Stimulated activated naive CD4-positive, alpha-beta T cell (primary cell): ENCODE measurements at regions not wholly inside any gene's neighbourhood (a gene's known extent, or its start where the extent isn't known, plus 50 kb on each side); places are given as distances from the start of the nearest gene placed in this dataset.
"Not testable (repeated sequence)": the region's sequence is repeated elsewhere in the genome, so short reads cannot be mapped to it uniquely, and the experiment has no call there.

ENCODE experiments used
- DNase-seq, 6 experiments: peaks; one replicate each; lab custom pipeline; 2025; lab: John Stamatoyannopoulos, UW

DNA sequence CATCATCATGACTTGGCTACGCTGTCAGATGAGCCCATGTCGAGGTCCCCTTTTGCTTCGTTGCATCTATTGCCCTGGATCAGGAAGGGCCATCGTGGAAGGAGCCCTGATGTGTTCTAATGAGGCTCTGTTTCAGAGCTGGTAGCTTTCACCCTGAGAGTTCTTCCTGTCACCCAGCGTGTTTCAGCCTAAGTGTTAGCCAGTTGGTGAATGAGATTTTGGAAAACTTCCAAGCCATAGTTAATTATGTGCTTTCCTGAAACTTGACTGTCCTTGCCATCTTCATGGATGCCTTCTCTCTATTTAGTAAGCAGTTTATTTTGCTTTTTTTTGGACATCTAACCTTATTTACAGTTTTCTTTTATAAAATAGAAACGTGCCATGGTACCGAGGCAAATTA lies 1695.4 kb upstream of the WWC1 start:
- DNase-seq: no peak

DNA sequence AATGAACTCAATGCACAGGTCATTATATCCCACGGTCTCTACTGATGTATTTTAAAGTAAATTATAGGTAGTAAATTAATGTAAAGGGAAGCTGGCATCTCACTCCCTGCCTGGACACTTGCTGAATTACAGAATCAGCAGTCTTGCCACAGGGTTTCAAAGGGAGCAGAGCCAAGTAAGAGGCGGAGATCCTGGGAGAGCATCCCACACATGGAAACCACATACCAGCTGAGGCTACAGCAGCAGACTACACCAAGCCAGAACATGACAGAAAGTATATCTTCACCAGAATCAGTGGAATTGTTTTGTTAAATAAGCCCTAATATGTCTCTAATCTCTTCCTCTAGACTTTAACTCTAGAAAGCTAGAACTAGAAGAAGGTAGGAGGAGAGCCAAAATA lies 1689.2 kb upstream of the WWC1 start:
- DNase-seq: no peak

DNA sequence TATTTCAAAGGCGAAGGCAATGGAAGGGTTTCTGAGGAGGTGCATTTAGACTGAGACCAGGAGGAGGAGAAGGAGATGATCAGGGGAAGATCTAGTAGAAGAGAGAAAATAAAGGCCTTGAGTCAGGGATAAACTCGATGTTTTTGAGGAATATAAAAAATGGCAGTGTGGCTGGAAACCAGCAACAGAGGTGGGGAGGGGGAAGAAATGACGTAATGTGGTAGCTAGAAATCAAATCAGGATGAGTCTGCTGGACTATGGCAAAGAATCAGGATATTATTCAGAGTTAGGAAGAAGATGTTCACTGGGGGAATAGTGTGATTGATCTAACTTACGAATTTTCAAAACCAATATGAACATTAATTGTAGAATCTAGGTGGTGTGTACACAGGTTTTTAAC lies 1673.9 kb upstream of the WWC1 start:
- DNase-seq: no peak

DNA sequence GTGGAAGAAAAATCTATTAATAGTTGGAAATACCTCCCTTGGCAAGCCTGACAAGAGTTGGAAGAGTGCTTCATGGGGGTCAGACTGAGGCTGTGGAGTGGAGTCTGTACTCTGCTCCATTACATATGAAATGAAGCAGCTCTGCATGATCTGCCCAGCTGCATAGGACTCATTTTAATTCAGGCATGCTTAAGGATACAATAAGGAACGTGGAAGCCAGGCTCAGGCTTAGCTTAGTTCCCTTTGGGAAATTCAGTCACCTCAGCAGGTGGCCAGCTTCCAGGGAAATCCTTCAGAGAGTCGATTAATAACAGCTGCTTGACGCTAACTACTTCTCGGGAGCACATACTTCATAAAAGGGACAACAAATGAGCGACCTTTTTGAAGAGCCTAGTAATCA lies 1672.9 kb upstream of the WWC1 start:
- DNase-seq: no peak

DNA sequence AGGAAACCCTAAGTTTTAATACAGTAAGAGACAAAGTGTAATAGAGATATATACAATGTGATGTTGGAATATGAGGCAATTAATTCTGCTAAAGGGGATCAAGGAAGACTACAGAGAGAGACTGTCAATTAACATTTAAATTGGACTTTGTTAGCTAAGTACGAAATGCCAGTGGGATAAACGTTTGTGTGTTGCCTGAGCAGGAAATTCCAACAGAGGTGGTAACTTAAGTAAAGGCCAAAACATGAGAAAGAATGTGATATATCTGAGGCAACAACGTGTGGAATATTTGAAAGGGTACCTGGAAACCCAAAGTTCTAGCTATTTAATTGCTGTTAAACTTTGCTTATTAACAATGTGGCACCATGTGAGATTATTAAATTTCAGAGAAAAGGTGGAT lies 1666.9 kb upstream of the WWC1 start:
- no peak for DNase-seq

DNA sequence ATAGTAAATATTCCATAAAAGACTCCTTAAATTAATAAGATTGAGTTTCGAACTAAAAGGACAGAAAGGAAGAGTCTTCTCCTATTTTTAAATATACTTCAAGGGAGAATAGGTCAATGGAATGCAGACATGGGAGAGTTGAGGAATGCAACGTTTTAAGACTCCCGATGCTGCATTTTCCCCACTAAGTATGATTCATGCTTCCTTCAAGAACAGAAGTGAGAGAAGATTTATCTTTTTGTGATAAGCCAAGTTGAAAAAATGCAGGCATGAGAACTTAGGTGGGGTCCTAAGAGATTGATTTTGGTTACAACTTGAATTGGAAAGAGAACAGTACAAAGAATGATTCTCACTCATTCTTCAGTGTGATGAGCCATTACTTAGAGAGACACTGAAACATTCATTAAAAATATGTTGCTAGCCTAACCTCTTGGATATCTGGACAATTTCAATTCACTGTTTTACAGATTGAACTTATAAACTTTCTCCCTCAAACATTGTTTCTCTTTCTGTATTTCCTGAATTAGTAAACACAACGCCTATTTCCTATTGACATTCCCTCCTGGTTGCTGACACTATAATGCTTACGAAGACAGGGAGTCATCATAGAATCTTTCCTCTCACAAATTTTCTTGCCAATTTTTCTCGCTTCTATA lies 1666.1 kb upstream of the WWC1 start:
- no peak for DNase-seq

DNA sequence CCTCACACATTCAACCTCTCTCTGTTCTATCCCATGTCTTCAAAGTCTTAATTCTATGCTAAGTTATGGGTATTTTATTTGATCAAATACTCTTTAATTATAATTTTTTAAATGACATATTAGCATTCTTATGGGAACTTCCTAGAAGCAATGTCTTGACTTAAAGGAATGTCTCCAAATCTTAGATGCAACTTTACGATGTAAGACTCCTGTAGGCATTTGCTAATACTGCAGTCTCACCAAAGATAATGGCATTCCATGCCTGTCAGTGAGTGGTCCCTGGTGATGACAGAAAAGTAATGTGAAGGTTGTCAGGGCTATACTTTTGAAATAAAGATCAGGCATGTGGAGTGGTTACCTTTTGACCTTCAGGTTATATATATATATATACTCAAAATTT lies 1654.2 kb upstream of the WWC1 start:
- no peak for DNase-seq

DNA sequence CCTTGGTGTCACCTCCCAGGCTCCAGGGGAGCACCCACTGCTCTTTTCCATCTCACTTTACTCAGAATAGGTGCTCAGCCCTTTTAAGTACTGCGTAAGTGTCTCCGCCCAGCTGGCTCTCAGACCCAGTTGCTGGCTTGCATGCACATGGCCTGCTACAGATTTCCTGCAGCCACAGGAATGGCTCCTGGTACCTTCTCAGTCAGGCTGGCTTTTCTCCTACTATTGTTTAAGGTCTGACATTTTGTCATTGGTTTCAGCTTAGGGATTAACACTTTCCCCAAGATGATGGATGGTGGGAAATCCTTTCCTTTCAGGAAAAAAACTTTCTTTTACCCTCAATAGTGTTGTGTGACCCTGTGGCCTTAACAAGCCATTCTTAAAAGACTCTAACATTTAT lies 1652.3 kb upstream of the WWC1 start:
- DNase-seq: no peak

DNA sequence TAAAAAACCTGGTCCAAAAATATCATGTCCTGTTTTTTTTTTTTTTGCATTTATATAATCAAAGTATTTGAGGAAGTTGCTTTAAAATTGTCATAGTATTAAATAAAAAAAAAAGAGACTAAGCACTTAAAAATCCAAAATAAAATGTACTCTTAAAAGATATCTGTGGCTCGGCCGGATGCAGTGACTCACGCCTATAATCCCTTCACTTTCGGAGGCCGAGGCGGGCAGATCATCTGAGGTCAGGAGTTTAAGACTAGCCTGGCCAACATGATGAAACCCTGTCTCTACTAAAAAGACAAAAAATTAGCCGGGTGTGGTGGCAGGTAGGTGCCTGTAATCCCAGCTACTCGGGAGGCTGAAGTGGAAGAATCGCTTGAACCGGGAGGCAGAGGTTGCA lies 1651.3 kb upstream of the WWC1 start:
- not testable (repeated sequence) for DNase-seq

DNA sequence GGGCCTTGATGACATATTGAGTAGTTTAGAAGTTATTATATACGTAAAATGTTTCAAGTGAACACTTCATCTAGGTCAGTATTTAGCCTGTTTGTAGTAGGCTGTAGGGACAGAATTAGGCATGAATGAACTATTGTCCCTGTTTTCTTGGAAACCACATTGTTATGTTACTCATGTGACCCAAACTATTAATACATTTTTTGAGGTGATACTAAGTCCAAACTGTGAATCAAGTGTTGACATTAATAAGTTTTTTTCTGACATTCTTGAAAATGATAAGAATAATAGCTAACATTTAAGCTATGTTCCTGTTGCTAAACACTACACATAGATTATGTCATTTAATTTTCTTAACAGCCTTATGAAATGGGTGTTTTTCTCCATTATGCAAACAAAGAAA lies 1642.7 kb upstream of the WWC1 start:
- no peak for DNase-seq

DNA sequence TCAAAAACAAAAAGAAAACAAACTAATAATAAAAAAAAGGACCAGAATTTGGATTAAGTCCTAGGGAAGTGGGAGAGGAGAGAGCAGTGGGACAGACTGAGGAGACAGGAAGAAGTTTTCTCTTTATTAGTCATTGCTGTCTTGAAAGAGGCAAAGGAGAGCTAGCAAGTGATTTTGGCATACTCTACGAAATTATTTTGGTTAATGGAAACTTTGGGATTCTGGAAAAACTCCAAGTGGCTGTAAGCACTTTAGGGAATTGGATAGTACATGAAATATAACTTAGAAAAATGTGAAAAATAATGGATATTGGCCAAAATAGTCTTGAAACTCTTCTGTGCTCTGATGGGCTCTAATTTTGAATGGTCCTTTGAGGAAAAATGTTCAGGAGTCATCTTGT lies 1641.8 kb upstream of the WWC1 start:
- no peak for DNase-seq

DNA sequence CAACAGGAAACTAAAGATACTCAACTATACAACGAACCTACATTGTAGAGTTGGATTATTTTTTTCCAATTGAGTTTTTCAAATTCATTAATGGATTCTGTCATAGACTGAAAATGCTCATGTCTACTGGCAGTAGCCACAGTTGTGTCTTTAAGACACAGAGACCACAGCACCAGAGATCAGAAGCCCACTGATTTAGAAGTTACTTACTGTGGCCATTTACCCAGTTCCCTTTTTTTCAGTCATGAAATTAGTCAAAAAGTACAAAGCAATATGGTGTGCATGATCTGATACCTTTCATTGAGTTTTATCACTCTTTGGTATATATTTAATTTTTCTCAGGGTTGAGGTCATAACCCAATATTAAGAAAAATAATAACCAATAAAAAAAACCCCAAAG lies 1640.2 kb upstream of the WWC1 start:
- DNase-seq: no peak

DNA sequence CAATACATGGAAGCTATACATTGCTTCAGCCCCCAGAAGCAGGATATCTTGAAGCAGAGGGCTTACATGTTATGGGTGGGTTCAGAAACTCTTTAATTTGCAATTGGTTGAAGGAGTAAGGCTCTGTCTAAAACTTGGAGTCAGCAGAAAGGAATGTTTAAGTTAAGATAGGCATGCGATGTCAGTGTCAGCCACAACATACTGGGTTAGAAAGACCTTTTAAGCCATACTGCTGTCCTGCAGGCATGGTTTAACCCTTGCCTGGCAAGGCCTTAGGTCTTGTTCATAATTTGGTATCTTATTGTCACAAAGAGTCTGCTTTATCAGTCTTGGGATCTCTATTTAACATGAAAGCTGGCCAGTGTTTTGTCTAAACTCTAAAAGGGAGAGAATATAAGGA lies 1619.6 kb upstream of the WWC1 start:
- DNase-seq: no peak

DNA sequence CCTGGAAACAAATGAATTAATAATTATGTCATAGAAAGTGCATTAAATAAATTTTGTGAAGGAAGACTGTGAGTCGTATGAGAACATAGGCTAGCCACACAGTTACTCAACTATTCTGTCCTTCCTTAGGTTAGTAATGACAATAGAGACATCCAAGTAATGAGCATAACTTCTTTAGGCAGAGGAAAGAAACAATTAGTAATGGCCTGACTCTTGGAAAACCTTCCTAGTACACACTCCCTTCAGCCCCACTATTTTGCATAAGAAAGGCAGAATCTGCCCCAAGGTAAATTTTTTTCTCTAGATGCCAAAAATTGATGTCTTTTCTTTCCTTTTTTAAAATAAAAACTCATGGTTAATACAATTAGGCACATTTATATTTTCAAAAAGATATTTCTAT lies 1619.0 kb upstream of the WWC1 start:
- no peak for DNase-seq

DNA sequence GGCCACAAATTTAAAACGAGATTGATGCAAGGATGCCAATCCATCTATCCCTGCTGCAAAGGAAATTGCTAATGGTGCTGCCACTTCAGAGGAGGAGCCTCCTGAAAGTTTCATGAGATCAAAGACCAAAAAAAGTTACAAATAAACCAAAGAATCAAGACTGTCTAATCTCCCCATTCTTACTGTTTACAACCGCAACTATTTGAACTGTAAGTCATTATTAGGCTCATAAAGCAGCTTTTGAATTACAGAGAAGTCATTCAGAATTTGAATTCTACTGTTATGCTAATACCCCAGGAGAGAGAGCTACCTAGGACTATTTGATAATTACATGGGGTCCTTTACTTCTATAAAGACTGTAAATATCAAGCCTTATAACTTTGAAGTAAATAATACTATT lies 1613.6 kb upstream of the WWC1 start:
- DNase-seq: no peak

DNA sequence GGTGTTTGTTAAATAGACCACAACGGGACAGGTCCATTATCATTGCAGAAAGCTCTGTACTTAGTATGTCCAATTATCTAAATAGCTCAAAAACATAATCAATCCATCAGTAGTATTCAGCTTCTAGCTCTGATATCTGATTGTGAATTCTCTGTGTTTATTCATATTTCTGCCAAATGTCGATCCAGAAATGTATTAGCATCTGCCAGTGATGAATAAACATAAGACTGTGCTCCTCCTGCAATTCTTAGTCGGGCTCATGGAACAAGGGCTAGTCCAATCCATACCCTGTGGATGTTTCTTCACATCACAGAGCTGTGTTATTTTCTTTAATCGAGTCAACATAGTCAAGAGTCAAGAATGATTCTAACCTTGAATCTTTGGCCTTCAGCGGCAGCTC lies 1612.1 kb upstream of the WWC1 start:
- no peak for DNase-seq

DNA sequence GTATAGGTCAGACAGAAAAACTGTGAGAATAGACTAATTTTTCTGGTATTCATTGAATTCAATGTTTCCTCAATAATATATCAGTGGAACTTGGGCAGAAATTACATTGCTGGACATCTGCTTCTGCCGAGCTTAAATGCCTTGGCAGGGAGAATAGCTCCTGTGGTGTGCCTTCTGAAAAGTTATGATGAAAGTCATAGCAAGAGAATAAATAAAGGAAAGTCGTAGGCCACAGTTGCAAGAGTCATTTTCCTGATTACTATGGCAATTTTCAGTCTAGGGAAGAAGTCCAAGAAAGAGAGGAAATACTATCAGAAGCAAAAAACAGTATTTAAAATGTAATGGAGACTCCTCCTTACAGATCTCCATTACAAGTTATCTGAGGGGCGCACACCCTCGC lies 1596.1 kb upstream of the WWC1 start:
- no peak for DNase-seq

DNA sequence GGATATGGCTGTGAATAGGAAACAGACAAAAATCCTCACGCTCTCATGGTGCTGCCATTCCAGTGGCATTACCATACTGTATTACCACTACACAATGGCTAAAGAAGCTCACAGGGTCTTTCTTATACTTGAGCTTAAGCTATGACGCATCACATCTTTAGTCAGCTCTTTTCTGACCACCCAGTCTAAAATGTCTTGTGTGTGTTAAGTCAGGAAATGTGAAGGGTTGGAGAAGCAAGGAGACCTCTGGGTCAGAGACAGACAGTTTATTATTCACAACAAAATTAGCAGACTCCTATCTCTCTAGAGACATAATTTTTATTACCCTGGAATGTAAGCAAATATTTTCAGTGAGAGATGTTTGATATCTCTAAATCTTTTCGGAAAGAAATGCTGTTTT lies 1583.2 kb upstream of the WWC1 start:
- DNase-seq: no peak

DNA sequence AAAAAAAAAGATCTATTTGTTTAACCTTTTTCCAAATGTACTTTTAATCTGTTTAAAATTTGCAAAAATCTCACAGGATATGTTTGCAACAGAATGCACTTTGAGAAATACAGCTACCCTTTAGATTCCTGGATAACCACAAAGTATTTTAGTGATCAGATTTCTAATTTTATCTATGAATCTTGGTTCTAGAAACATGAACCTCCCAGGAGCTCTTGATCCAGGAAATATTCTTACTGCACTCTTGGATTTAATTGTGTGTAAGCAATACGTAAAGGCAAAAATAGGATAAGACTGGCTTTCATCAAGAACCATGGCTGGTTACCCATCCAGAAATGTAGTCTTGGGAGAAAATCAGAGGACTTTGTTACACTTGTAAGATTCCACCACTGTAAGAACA lies 1581.8 kb upstream of the WWC1 start:
- no peak for DNase-seq

DNA sequence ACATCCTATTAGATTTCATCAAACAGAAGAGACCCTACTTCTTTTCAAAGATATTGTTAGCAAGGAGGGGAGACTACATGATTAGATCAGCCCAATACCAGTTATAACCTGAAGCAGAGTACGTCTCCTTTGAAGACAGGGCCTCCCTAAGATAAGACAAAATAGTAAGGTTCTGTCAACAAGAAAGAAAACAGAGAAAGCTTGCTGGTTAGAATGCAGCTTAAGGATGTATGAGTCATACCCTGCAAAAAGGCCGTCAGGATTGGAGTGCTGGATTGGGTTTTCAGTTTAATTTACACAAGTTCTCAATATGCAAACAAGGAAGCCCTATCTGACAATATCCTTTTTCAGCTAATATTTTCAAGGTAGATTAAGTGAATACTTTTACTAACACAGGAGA lies 1581.2 kb upstream of the WWC1 start:
- DNase-seq: no peak

DNA sequence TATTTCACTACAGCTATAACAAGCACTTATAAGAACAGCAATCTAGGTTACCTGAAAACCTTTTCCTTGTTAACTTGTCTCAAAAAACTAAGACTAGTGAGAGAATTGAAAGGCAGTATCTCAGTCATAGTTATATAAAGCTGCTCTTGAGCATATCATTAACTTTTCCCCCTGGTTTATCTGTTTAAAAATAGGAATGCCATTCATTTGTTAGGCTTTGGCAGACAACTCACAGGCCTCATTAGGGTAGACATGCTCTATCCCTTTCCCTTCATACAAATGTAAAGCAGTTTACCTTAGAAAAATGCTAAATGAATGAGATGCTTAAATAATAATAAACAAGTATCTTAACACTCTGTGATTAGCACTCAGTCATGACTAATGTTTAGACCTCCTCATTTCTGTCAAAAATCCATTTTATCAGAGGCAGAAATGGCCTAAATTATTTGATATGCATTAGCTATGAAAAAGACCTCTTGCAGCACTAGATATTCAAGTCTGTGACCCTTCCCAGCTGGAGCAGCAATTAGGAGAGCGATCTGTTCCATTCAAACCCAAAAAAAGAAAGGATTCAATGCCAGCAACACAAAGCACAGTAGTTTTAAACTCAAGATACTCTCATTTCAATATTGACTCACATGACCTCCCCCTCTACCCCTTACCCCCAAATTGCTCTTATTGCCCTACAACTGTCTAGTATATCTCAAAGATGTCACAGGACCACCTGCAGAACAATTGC lies 1578.8 kb upstream of the WWC1 start:
- no peak for DNase-seq

DNA sequence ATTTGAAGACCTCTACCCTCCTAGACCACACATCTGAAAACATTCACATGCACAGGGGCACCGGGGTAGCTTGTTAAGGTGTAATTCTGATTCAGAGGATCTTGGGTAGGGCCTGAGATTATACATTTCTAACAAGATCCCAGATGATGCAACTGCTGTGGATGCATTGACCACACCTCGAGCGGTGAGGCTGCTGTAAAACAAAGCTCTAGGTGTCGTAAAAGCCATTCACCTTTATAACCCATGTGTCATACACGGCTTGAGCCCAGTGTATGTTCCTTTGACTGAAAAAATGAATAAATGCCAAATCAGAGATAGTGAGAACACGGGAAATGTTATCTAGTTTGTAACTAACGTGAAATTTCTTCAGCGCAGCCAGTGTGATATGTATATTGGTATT lies 1578.2 kb upstream of the WWC1 start:
- no peak for DNase-seq

DNA sequence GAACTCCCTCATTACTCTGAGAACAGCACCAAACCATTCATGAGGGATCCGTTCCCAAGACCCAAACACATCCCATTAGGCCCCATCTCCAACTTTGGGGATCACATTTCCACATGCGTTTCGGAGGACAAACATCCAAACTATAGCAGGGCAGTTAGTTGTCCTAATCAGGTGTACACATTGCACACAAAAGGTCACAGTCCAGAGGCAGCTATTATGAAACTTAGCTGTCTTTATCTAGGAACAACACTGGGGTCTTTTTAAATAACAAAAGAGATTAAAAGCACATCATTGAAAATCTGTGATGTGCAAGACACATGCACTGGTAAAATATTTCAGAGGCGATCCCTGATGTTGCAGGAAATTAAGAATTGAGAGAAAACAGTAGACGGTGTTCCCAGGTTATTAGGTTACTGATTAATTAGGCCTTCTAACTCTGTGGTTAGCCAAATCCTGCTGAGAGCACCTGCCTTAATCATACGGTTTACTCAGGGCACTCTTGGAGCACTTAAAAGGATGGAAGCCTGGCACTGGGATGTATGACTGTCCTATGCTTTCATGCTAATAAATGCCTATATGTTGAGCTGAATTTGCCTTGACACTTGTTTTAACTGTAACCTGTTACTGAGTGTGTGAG lies 1574.5 kb upstream of the WWC1 start:
- DNase-seq: no peak

DNA sequence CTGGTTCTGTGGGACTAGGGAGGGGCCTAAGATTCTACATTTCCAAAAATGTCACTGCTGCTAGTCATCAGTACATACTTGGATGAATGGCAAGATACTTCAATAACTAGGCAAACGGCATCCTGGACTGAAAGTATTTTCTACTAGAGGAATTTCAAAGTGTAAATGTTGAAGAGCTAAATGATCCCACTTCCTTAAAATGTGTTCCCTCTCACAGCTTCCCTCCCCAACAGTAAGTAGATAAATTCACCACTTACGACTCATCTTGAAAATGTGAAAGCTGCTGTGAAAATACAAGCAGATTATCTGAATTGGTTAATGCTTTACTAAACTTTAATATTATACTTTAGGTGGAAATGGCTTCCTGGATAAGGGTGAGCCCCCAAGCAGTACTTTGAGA lies 1571.5 kb upstream of the WWC1 start:
- no peak for DNase-seq
